Urinary bladder (tissue), 3 donors: ENCODE measurements at regions not wholly inside any gene's neighbourhood (a gene's known extent, or its start where the extent isn't known, plus 50 kb on each side); places are given as distances from the start of the nearest gene placed in this dataset.
A peak's percentile ranks its signal among the peaks of the same experiment; 100 is the strongest.

Experiments
- DNase-seq: peaks from one replicate; pipeline ENCODE4 v3.0.0-alpha.2; 2015; ENCODE audit errors: extremely low spot score
- H3K27ac ChIP-seq: one replicate; pipeline ENCODE4 v1.5.1; 2013; ENCODE audit warnings: low read depth, mild to moderate bottlenecking, moderate library complexity
- H3K36me3 ChIP-seq: one replicate; pipeline ENCODE4 v1.6.1; 2013; ENCODE audit warnings: mild to moderate bottlenecking, moderate library complexity; ENCODE audit not compliant: insufficient read depth
- H3K4me1 ChIP-seq: one replicate; pipeline ENCODE4 v1.6.1; 2013; ENCODE audit warnings: mild to moderate bottlenecking, moderate library complexity; ENCODE audit not compliant: insufficient read depth
- H3K4me3 ChIP-seq: one replicate; pipeline ENCODE4 v1.5.1; 2013; ENCODE audit warnings: low read depth, low read length
- WGBS: extraction: QIAGEN DNeasy Blood & Tissue Kit; methylation state at CpG from one replicate; pipeline ENCODE4 v1.1.7; 2013; 5-methylcytosine and 5-hydroxymethylcytosine counted together
- donor health status: healthy with polysubstance abuse.
- donor health status: healthy.

GRCh38 chr16:5867250-5867649, 769.7 kb upstream of the EEF2KMT start:
- Histone ChIP-seq H3K36me3 (no peaks in the 10 kb centered on the region), H3K27ac (no peak overlapping the region), H3K4me3 (no peak overlapping the region), H3K4me1 (no peaks in the 10 kb centered on the region)
- WGBS, result 79% methylated on average over 7 of the region's 7 CpGs
- no peak for DNase-seq

- no peak overlapping the region for H3K27ac ChIP-seq
- H3K36me3 ChIP-seq, result no peaks in the 10 kb centered on the region
- 44% methylated on average over 6 of the region's 6 CpGs for WGBS
- no peak overlapping the region for H3K4me3 ChIP-seq
- DNase-seq, result no peak
- H3K4me1 ChIP-seq, result no peaks in the 10 kb centered on the region
These were observed 767.6 kb upstream of the EEF2KMT start for GRCh38 chr16:5865236-5865635.

- DNase-seq, result peak; percentile 23
- no peaks in the 10 kb centered on the region for H3K4me1 ChIP-seq
- 30% methylated on average over 15 of the region's 15 CpGs for WGBS
- no peak overlapping the region for H3K4me3 ChIP-seq
- H3K36me3 ChIP-seq, result no peaks in the 10 kb centered on the region
- H3K27ac ChIP-seq, result no peak overlapping the region
These were observed 765.5 kb upstream of the EEF2KMT start for GRCh38 chr16:5863071-5863606.

- no peaks in the 10 kb centered on the region for H3K4me1 ChIP-seq
- no peak overlapping the region for H3K4me3 ChIP-seq
- H3K27ac ChIP-seq, result no peak overlapping the region
- no peaks in the 10 kb centered on the region for H3K36me3 ChIP-seq
- no peak for DNase-seq
- WGBS, result 24% methylated on average over 16 of the region's 16 CpGs
These were observed 764.7 kb upstream of the EEF2KMT start for GRCh38 chr16:5862103-5862840.

GRCh38 chr16:5861241-5861640, 763.6 kb upstream of the EEF2KMT start:
- H3K36me3 ChIP-seq, result no peaks in the 10 kb centered on the region
- 56% methylated on average over 5 of the region's 5 CpGs for WGBS
- DNase-seq, result no peak
- H3K4me1 ChIP-seq, result no peaks in the 10 kb centered on the region
- no peak overlapping the region for H3K27ac ChIP-seq
- H3K4me3 ChIP-seq, result no peak overlapping the region

- WGBS, result 23% methylated on average over 4 of the region's 4 CpGs
- no peak for DNase-seq
- H3K4me3 ChIP-seq, result no peak overlapping the region
- H3K4me1 ChIP-seq, result no peaks in the 10 kb centered on the region
- H3K27ac ChIP-seq, result no peak overlapping the region
- H3K36me3 ChIP-seq, result no peaks in the 10 kb centered on the region
These were observed 760.6 kb upstream of the EEF2KMT start for GRCh38 chr16:5858180-5858579.

GRCh38 chr16:5854027-5854426, 756.4 kb upstream of the EEF2KMT start:
- WGBS, result 76% methylated on average over 5 of the region's 5 CpGs
- DNase-seq, result no peak
- Histone ChIP-seq H3K4me1 (no peaks in the 10 kb centered on the region), H3K36me3 (no peaks in the 10 kb centered on the region), H3K4me3 (no peak overlapping the region), H3K27ac (no peak overlapping the region)

GRCh38 chr16:5852151-5852550, 754.6 kb upstream of the EEF2KMT start:
- Histone ChIP-seq H3K27ac (no peak overlapping the region), H3K36me3 (no peaks in the 10 kb centered on the region), H3K4me1 (no peaks in the 10 kb centered on the region), H3K4me3 (no peak overlapping the region)
- 62% methylated on average over 6 of the region's 6 CpGs for WGBS
- no peak for DNase-seq

GRCh38 chr16:5851393-5851982, 753.9 kb upstream of the EEF2KMT start:
- H3K4me1 ChIP-seq, result no peaks in the 10 kb centered on the region
- DNase-seq, result no peak
- no peaks in the 10 kb centered on the region for H3K36me3 ChIP-seq
- H3K27ac ChIP-seq, result no peak overlapping the region
- H3K4me3 ChIP-seq, result no peak overlapping the region
- 54% methylated on average over 13 of the region's 13 CpGs for WGBS

- DNase-seq, result no peak
- 77% methylated on average over 16 of the region's 16 CpGs for WGBS
- Histone ChIP-seq H3K4me1 (no peaks in the 10 kb centered on the region), H3K4me3 (no peak overlapping the region), H3K27ac (no peak overlapping the region), H3K36me3 (no peaks in the 10 kb centered on the region)
These were observed 753.2 kb upstream of the EEF2KMT start for GRCh38 chr16:5850632-5851392.

- no peak for DNase-seq
- H3K4me1 ChIP-seq, result no peaks in the 10 kb centered on the region
- no peak overlapping the region for H3K27ac ChIP-seq
- WGBS, result 48% methylated on average over 3 of the region's 3 CpGs
- H3K36me3 ChIP-seq, result no peaks in the 10 kb centered on the region
- no peak overlapping the region for H3K4me3 ChIP-seq
These were observed 747.5 kb upstream of the EEF2KMT start for GRCh38 chr16:5845046-5845445.

- no peaks in the 10 kb centered on the region for H3K4me1 ChIP-seq
These were observed 744.4 kb upstream of the EEF2KMT start for GRCh38 chr16:5841974-5842373.

GRCh38 chr16:5838725-5839124, 741.1 kb upstream of the EEF2KMT start:
- no peak overlapping the region for H3K27ac ChIP-seq
- H3K4me3 ChIP-seq, result no peak overlapping the region
- 69% methylated on average over 3 of the region's 3 CpGs for WGBS
- no peaks in the 10 kb centered on the region for H3K36me3 ChIP-seq
- no peak for DNase-seq
- H3K4me1 ChIP-seq, result no peaks in the 10 kb centered on the region

More at GRCh38 chr16:5841974-5842373, 744.4 kb upstream of the EEF2KMT start:
- no peak overlapping the region for H3K4me3 ChIP-seq
- no peaks in the 10 kb centered on the region for H3K36me3 ChIP-seq
- DNase-seq, result no peak
- WGBS, result 56% methylated on average over 7 of the region's 7 CpGs
- H3K27ac ChIP-seq, result no peak overlapping the region

GRCh38 chr16:5838071-5838470, 740.5 kb upstream of the EEF2KMT start:
- Histone ChIP-seq H3K4me1 (no peaks in the 10 kb centered on the region), H3K36me3 (no peaks in the 10 kb centered on the region), H3K4me3 (no peak overlapping the region), H3K27ac (no peak overlapping the region)
- no peak for DNase-seq
- 74% methylated on average over 7 of the region's 7 CpGs for WGBS
